ENCODE measurements at regions not wholly inside any gene's neighbourhood (a gene's known extent, or its start where the extent isn't known, plus 50 kb on each side); places are given as distances from the start of the nearest gene placed in this dataset.

DNA sequence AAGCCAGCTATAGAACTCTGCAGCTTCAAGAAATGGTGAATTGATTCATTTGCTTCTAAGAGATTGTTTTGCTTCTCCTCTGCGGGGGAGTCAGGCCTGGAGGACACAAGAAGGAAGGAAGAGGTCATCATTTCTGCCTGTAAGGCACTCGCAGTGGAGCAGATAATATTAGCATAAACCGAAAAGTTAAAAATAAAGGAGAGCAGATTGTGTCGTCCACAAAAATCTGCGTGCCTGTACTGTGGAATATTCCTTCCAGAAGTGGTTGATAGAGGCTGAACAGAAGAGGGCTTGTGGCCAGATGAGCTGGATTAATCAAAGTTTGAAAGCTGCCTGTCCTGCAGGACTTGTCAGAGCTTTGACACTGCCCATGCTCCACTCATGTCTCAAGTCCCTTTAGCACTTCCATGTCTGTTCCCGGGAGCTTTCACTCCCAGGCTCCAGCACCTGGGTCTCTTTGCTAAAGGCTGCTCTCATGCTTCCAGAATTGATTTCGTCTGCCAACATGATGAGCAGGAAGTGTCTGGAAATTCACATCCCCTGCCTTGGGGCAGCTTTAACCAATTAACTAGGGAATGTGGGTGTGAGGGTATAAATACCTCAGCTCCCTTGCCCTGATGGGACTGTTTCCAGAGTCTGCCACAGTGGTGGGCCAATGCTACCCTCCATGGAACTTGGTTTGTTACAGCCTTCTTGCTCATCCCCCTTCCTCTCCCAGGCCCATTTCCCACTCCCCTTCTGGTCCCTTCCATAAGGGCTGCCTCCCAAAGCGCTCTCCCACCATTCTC is 65.1 kb upstream of the STX16 start:
- H3K79me1 ChIP-seq (ENCODE audit: low read depth in 1 of 2, low read length in 2 of 2): no peaks in the 10 kb centered on the region
- H4K20me1 ChIP-seq (ENCODE audit: insufficient read depth, low read length): no peaks in the 10 kb centered on the region
- H3K36me3 ChIP-seq (ENCODE audit: control insufficient read depth, insufficient read depth, low read length): no peaks in the 10 kb centered on the region
- H2BK20ac ChIP-seq (ENCODE audit: low read depth, low read length): no peak overlapping the region
- H4K5ac ChIP-seq (ENCODE audit: low read depth, low read length): no peak overlapping the region
- H3K4ac ChIP-seq (ENCODE audit: low read depth, low read length): no peak overlapping the region
- no peak overlapping the region for H3K4me2 ChIP-seq (ENCODE audit: low read depth, low read length)
- H2AFZ ChIP-seq (replicated peaks; ENCODE audit: low read length, poor library complexity): peak overlapping the region; percentile 25
- DNase-seq (no peak), ATAC-seq (ENCODE audit: low read depth) (peak; percentile 38; the same call in 1 of the 2 replicates)
- no peak overlapping the region for H2BK120ac ChIP-seq (ENCODE audit: low read depth, low read length)
- ChIA-PET CTCF (no interaction called here), POLR2A (ENCODE audit: unreplicated experiment) (no interaction called here)
- no peak overlapping the region for H3K56ac ChIP-seq (ENCODE audit: extremely low read depth, insufficient read depth, low read length)
- no peaks in the 10 kb centered on the region for H3K9me3 ChIP-seq (ENCODE audit: control insufficient read depth, insufficient read depth, low read length)
- peaks cover 12% of the 10 kb centered on the region for H3K4me1 ChIP-seq (ENCODE audit: control insufficient read depth, insufficient read depth, low read length)
- no peak overlapping the region for H3K18ac ChIP-seq (ENCODE audit: low read depth, low read length)
- peaks cover 12% of the 10 kb centered on the region; the same call in 1 of the 2 replicates for H3K27me3 ChIP-seq (ENCODE audit: control insufficient read depth, insufficient read depth, low read length)
- no peak overlapping the region for H3K23ac ChIP-seq (ENCODE audit: low read depth, low read length)
- no peak overlapping the region; a peak in 1 of 4 replicates for H4K8ac ChIP-seq (ENCODE audit: low read depth in 2 of 2, low read length in 2 of 2)
- BruUV-seq (replicated peaks): no TSS peak
- 46% methylated on average over 4 of the region's 8 CpGs; no CpG with 5 or more reads in 1 of the 2 experiments for WGBS, 2 experiments (ENCODE audit: extremely low coverage in 2 of 2, insufficient read length in 1 of 2)
- dilution Hi-C loops (cut with HindIII; ENCODE audit: low sequenced_read_pairs, unreplicated experiment) (no loop called here), intact Hi-C loops (cut with micrococcal nuclease) (no loop called here), in situ Hi-C loops (cut with MboI; ENCODE audit: low sequenced_read_pairs) (no loop called here)
- H2BK5ac ChIP-seq (ENCODE audit: low read depth, low read length, poor library complexity, severe bottlenecking): no peak overlapping the region
- H2AK9ac ChIP-seq (replicated peaks; ENCODE audit: low read depth, low read length, poor library complexity): no peak overlapping the region
- peaks cover 8% of the 10 kb centered on the region for H3K9me1 ChIP-seq (ENCODE audit: insufficient read depth, low read length)
- H3K9ac ChIP-seq (ENCODE audit: low read depth, low read length): no peak overlapping the region
- no peak overlapping the region for H3K14ac ChIP-seq (replicated peaks; ENCODE audit: low read depth, low read length)
- peak overlapping the region; percentile 6; the same call in 1 of the 2 replicates for H2AK5ac ChIP-seq (ENCODE audit: low read depth, low read length)
- H3K4me3 ChIP-seq (ENCODE audit: insufficient read depth, low read depth, low read length): no peak overlapping the region
- no peak overlapping the region for H2BK15ac ChIP-seq (ENCODE audit: low read depth, low read length)
- TF ChIP-seq MAZ (IDR thresholded peaks at IDR 0.05; ENCODE audit: borderline replicate concordance, low read depth, low read length): no peak
- no peak for TF ChIP-seq RFX5 (IDR thresholded peaks at IDR 0.05; ENCODE audit: low read depth, low read length)
- TF ChIP-seq CEBPB (IDR thresholded peaks at IDR 0.05; ENCODE audit: low read depth, low read length): no peak
- no peak for TF ChIP-seq CTCF (conservative IDR thresholded peaks at IDR 0.05; ENCODE audit: low read depth, low read length)
- TF ChIP-seq SMC3 (IDR thresholded peaks at IDR 0.05; ENCODE audit: low read depth, low read length): no peak
- no peak overlapping the region for H3K27ac ChIP-seq (ENCODE audit: insufficient read depth, low read length)
- no peak overlapping the region for H4K91ac ChIP-seq (ENCODE audit: insufficient read depth, low read depth, low read length)

Measured in IMR-90 (cell line).